ENCODE measurements at regions not wholly inside any gene's neighbourhood (a gene's known extent, or its start where the extent isn't known, plus 50 kb on each side); places are given as distances from the start of the nearest gene placed in this dataset.

GRCh38 chr3:127135241-127136023, 57.5 kb upstream of the PRR23E start:
- intact Hi-C loops (cut with micrococcal nuclease) (no loop called here), dilution Hi-C loops (cut with MboI; ENCODE audit: extremely low pct_ligation_motif_present, low sequenced_read_pairs) (no loop called here)
- H3K4me3 ChIP-seq (replicated peaks in 1 of 3; ENCODE audit: insufficient read depth in 1 of 3, low read depth in 1 of 3, low read length in 3 of 3), result no peak overlapping the region
- no peak overlapping the region for H2AFZ ChIP-seq (ENCODE audit: low read depth, low read length)
- H3K79me2 ChIP-seq (ENCODE audit: control insufficient read depth, insufficient read depth, low read length), result no peaks in the 10 kb centered on the region
- no peak overlapping the region for H3K4me2 ChIP-seq (ENCODE audit: insufficient read depth, low read length)
- H3K36me3 ChIP-seq (ENCODE audit: control insufficient read depth in 2 of 2, extremely low read depth in 1 of 2, insufficient read depth in 2 of 2, low read length in 2 of 2), result no peaks in the 10 kb centered on the region
- no peak for FAIRE-seq
- no peaks in the 10 kb centered on the region for H3K4me1 ChIP-seq (ENCODE audit: control insufficient read depth, extremely low read depth, insufficient read depth, low read length)
- ChIA-PET POLR2A (no interaction called here), CTCF (interaction anchor here (1.3 kb wide), 1 partner anchor 320 kb away, joined by 4 read pairs; no protein-coding TSS in a partner anchor)
- H3K27ac ChIP-seq (ENCODE audit: insufficient read depth, low read depth, low read length), result no peak overlapping the region
- no peak overlapping the region for H3K9ac ChIP-seq (replicated peaks; ENCODE audit: extremely low read depth, insufficient read depth, low read length)
- no TSS peak for BruUV-seq (replicated peaks)
- no peaks in the 10 kb centered on the region for H3K9me1 ChIP-seq (replicated peaks; ENCODE audit: control insufficient read depth, extremely low read depth, insufficient read depth, low read length)
- TF ChIP-seq EZH2 (IDR thresholded peaks at IDR 0.05; ENCODE audit: borderline replicate concordance, low read depth, low read length, severe bottlenecking) (peak; percentile 76), POLR2AphosphoS5 (IDR thresholded peaks at IDR 0.05; ENCODE audit: insufficient read depth, low read depth, low read length) (no peak)
- no peaks in the 10 kb centered on the region for H3K9me3 ChIP-seq (replicated peaks; ENCODE audit: control insufficient read depth, insufficient read depth, low read length)
- H4K20me1 ChIP-seq (replicated peaks; ENCODE audit: control insufficient read depth, extremely low read depth, insufficient read depth, low read length), result no peaks in the 10 kb centered on the region
- DNase-seq (ENCODE audit: low read depth, low spot score), result no peak
- H3K27me3 ChIP-seq (ENCODE audit: control insufficient read depth in 2 of 2, insufficient read depth in 2 of 2, low read length in 2 of 2), result peaks cover 13 to 16% of the 10 kb centered on the region in 2 experiments

- TF ChIP-seq MYC (IDR thresholded peaks at IDR 0.05; ENCODE audit: low read depth, low read length) (no peak), GATA2 (IDR thresholded peaks at IDR 0.05; ENCODE audit: insufficient read depth, insufficient read length, low read depth, low read length) (no peak)
- FAIRE-seq (no peak), DNase-seq (ENCODE audit: low read depth, low spot score) (no peak)
- Histone ChIP-seq H3K4me1 (ENCODE audit: control insufficient read depth, extremely low read depth, insufficient read depth, low read length) (no peaks in the 10 kb centered on the region), H3K9me3 (replicated peaks; ENCODE audit: control insufficient read depth, insufficient read depth, low read length) (no peaks in the 10 kb centered on the region), H3K4me3 (replicated peaks in 1 of 3; ENCODE audit: insufficient read depth in 1 of 3, low read depth in 1 of 3, low read length in 3 of 3) (no peak overlapping the region), H2AFZ (ENCODE audit: low read depth, low read length) (no peak overlapping the region), H3K9ac (replicated peaks; ENCODE audit: extremely low read depth, insufficient read depth, low read length) (no peak overlapping the region), H3K27ac (ENCODE audit: insufficient read depth, low read depth, low read length) (no peak overlapping the region), H3K36me3 (ENCODE audit: control insufficient read depth in 2 of 2, extremely low read depth in 1 of 2, insufficient read depth in 2 of 2, low read length in 2 of 2) (no peaks in the 10 kb centered on the region), H3K4me2 (ENCODE audit: insufficient read depth, low read length) (no peak overlapping the region), H3K9me1 (replicated peaks; ENCODE audit: control insufficient read depth, extremely low read depth, insufficient read depth, low read length) (no peaks in the 10 kb centered on the region), H3K79me2 (ENCODE audit: control insufficient read depth, insufficient read depth, low read length) (no peaks in the 10 kb centered on the region), H3K27me3 (ENCODE audit: control insufficient read depth in 2 of 2, insufficient read depth in 2 of 2, low read length in 2 of 2) (peaks cover 13 to 16% of the 10 kb centered on the region in 2 experiments), H4K20me1 (replicated peaks; ENCODE audit: control insufficient read depth, extremely low read depth, insufficient read depth, low read length) (no peaks in the 10 kb centered on the region)
- POLR2A ChIA-PET, result no interaction called here
- CTCF ChIA-PET, result interaction anchor here (1.3 kb wide), 1 partner anchor 319 kb away, joined by 4 read pairs; no protein-coding TSS in a partner anchor
- BruUV-seq (replicated peaks), result no TSS peak
- dilution Hi-C loops (cut with MboI; ENCODE audit: extremely low pct_ligation_motif_present, low sequenced_read_pairs), result no loop called here
- intact Hi-C loops (cut with micrococcal nuclease), result no loop called here
Measured at GRCh38 chr3:127136024-127136600, 56.8 kb upstream of the PRR23E start.
